GM23338 (cell line): ENCODE measurements at regions not wholly inside any gene's neighbourhood (a gene's known extent, or its start where the extent isn't known, plus 50 kb on each side); places are given as distances from the start of the nearest gene placed in this dataset.

Experiments used
- ATAC-seq: fragments of 200-7000 bp; cut with Tn5 transposase; 3 replicates; pipeline ENCODE4 v1.9.1; 2020
- DNase-seq: peaks from one replicate; pipeline ENCODE4 v3.0.0-alpha.2; 2015; ENCODE audit warnings: low spot score
- H2AFZ ChIP-seq: fragments of 200-600 bp; sonication (generic); 2 replicates; pipeline ENCODE4 v1.8.0; 2016; ENCODE audit warnings: antibody characterized with exemption, mild to moderate bottlenecking, moderate library complexity
- H3F3A ChIP-seq: fragments of 200-600 bp; sonication (generic); replicated peaks from 2 replicates; pipeline ENCODE4 v1.8.0; 2017; ENCODE audit warnings: antibody characterized with exemption, mixed run types, low read depth
- H3K27ac ChIP-seq: fragments of 200-600 bp; sonication (generic); 2 replicates; pipeline ENCODE4 v1.6.1; 2016; ENCODE audit warnings: low read depth
- H3K27me3 ChIP-seq: fragments of 200-600 bp; sonication (generic); 2 replicates; pipeline ENCODE4 v1.8.0; 2016; ENCODE audit warnings: mild to moderate bottlenecking, mixed run types, moderate library complexity; ENCODE audit not compliant: insufficient read depth
- H3K36me3 ChIP-seq: fragments of 200-600 bp; sonication (generic); 2 replicates; pipeline ENCODE4 v1.8.0; 2016; ENCODE audit warnings: mild to moderate bottlenecking; ENCODE audit not compliant: insufficient read depth
- H3K4me1 ChIP-seq: fragments of 200-600 bp; sonication (generic); 2 replicates; pipeline ENCODE4 v1.8.0; 2016; ENCODE audit warnings: mild to moderate bottlenecking, moderate library complexity; ENCODE audit not compliant: insufficient read depth
- H3K4me2 ChIP-seq: fragments of 200-600 bp; sonication (generic); 2 replicates; pipeline ENCODE4 v1.7.1; 2017; ENCODE audit warnings: mixed run types
- H3K4me3 ChIP-seq: fragments of 200-600 bp; sonication (generic); 2 replicates; pipeline ENCODE4 v1.6.1; 2016; ENCODE audit warnings: mixed run types
- H3K79me2 ChIP-seq: fragments of 200-600 bp; sonication (generic); replicated peaks from 2 replicates; pipeline ENCODE4 v1.8.0; 2017; ENCODE audit warnings: mild to moderate bottlenecking; ENCODE audit not compliant: insufficient read depth
- H3K9me2 ChIP-seq: fragments of 200-600 bp; sonication (generic); 2 replicates; pipeline ENCODE4 v1.8.0; 2017; ENCODE audit not compliant: insufficient read depth
- H4K20me1 ChIP-seq: fragments of 200-600 bp; sonication (generic); replicated peaks from 2 replicates; pipeline ENCODE4 v1.8.0; 2017; ENCODE audit warnings: mild to moderate bottlenecking; ENCODE audit not compliant: insufficient read depth
- H3K27ac Mint-ChIP-seq: 2 replicates; pipeline ENCODE4 v1.8.0; 2020; ENCODE audit warnings: inconsistent platforms, mild to moderate bottlenecking, moderate library complexity, mixed read lengths
- H3K27me3 Mint-ChIP-seq: 3 replicates; pipeline ENCODE4 v1.8.0; 2022; ENCODE audit warnings: low read depth, mild to moderate bottlenecking, moderate library complexity, mixed read lengths, inconsistent platforms; ENCODE audit not compliant: insufficient read depth, poor library complexity
- H3K36me3 Mint-ChIP-seq: 3 replicates; pipeline ENCODE4 v1.8.0; 2021; ENCODE audit warnings: low read depth, mild to moderate bottlenecking, inconsistent platforms, moderate library complexity, mixed read lengths
- H3K4me1 Mint-ChIP-seq: 3 replicates; pipeline ENCODE4 v1.8.0; 2020; ENCODE audit warnings: mild to moderate bottlenecking, inconsistent platforms, mixed read lengths
- H3K4me3 Mint-ChIP-seq: 3 replicates; pipeline ENCODE4 v1.8.0; 2021; ENCODE audit warnings: moderate library complexity, mild to moderate bottlenecking, inconsistent platforms, mixed read lengths
- H3K9me3 Mint-ChIP-seq: 3 replicates; pipeline ENCODE4 v1.8.0; 2020; ENCODE audit warnings: moderate library complexity, mild to moderate bottlenecking, inconsistent platforms, mixed read lengths
- CREB1 ChIP-seq: fragments of 250-450 bp; sonication (Bioruptor Pico); IDR thresholded peaks from 2 replicates; pipeline ENCODE4 v1.5.0; 2020; ENCODE audit warnings: low read depth, mild to moderate bottlenecking, moderate library complexity
- CTCF ChIP-seq, 2 experiments: fragments of 200-600 bp in 1 of 2; sonication (generic) in 1 of 2; conservative IDR thresholded peaks; 2 replicates each; pipeline versions ENCODE4 v1.5.1 to v1.6.1; 2016 to 2017; ENCODE audit warnings: antibody characterized with exemption in 2 of 2, low read depth in 2 of 2, mild to moderate bottlenecking in 2 of 2, moderate library complexity in 1 of 2
- EZH2 ChIP-seq: fragments of 200-600 bp; sonication (generic); IDR thresholded peaks from one replicate; pipeline ENCODE4 v1.8.0; 2017; ENCODE audit warnings: antibody characterized with exemption, mild to moderate bottlenecking, low read depth; ENCODE audit not compliant: unreplicated experiment
- EZH2phosphoT487 ChIP-seq: fragments of 200-600 bp; sonication (generic); IDR thresholded peaks from one replicate; pipeline ENCODE4 v1.8.1; 2018; ENCODE audit warnings: antibody characterized with exemption; ENCODE audit not compliant: unreplicated experiment
- NANOG ChIP-seq: IDR thresholded peaks from 2 replicates; pipeline ENCODE4 v1.6.1; 2016; ENCODE audit warnings: antibody characterized with exemption, borderline replicate concordance
- POLR2AphosphoS5 ChIP-seq: IDR thresholded peaks from 2 replicates; pipeline ENCODE4 v1.6.1; 2016; ENCODE audit warnings: antibody characterized with exemption, low read depth
- REST ChIP-seq: IDR thresholded peaks from one replicate; pipeline ENCODE4 v1.6.1; 2018; ENCODE audit warnings: antibody characterized with exemption; ENCODE audit not compliant: unreplicated experiment
- STAT1 ChIP-seq: IDR thresholded peaks from one replicate; pipeline ENCODE4 v1.6.1; 2016; ENCODE audit warnings: antibody characterized with exemption; ENCODE audit not compliant: unreplicated experiment
- ZNF114 ChIP-seq: fragments of 250-450 bp; sonication (Bioruptor Pico); IDR thresholded peaks from 2 replicates; pipeline ENCODE4 v1.5.0; 2020; ENCODE audit warnings: mild to moderate bottlenecking, moderate library complexity
- ZNF331 ChIP-seq: fragments of 250-450 bp; sonication (Bioruptor Pico); IDR thresholded peaks from 2 replicates; pipeline ENCODE4 v1.5.0; 2020; ENCODE audit warnings: low read depth, mild to moderate bottlenecking, moderate library complexity
- TF ChIP-seq, protein P1 (sequence below): IDR thresholded peaks from 2 replicates; pipeline ENCODE4 v1.6.1; 2016; ENCODE audit warnings: antibody characterized with exemption
- TF ChIP-seq, protein P2 (sequence below): fragments of 250-450 bp; sonication (Bioruptor Pico); IDR thresholded peaks from 2 replicates; pipeline ENCODE4 v1.5.0; 2020; ENCODE audit warnings: mild to moderate bottlenecking, moderate library complexity

DNA sequence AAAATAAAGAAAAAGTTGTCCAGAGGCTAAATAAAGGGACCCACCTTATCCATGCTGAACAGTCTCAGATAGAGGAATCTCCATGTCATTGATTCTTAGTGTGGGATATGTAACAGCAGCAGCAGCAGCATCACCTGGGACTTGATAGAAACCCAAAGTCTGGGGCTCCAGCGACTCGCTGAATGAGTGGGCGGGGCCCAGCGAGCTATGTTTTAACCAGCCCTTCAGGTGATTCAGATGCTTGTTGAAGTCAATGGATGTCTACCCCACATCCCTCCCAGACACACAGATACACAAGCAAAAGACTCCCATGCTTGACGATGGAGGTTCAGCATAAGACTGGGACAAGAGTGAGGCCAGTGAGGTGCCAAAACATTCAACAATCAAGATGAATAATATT is 298.6 kb downstream of the UBE3D start (continued):
- TF ChIP-seq, protein P1, sequence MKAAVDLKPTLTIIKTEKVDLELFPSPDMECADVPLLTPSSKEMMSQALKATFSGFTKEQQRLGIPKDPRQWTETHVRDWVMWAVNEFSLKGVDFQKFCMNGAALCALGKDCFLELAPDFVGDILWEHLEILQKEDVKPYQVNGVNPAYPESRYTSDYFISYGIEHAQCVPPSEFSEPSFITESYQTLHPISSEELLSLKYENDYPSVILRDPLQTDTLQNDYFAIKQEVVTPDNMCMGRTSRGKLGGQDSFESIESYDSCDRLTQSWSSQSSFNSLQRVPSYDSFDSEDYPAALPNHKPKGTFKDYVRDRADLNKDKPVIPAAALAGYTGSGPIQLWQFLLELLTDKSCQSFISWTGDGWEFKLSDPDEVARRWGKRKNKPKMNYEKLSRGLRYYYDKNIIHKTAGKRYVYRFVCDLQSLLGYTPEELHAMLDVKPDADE: no peak
- TF ChIP-seq EZH2phosphoT487 (no peak), ZNF331 (no peak)

GRCh38 chr6:82767447-82767846 is 298.2 kb downstream of the UBE3D start:
- Histone ChIP-seq H3K79me2 (no peaks in the 10 kb centered on the region), H3K36me3 (no peaks in the 10 kb centered on the region), H3F3A (no peaks in the 10 kb centered on the region), H3K4me2 (no peak overlapping the region), H3K9me2 (no peaks in the 10 kb centered on the region), H3K27ac (no peak overlapping the region), H4K20me1 (no peaks in the 10 kb centered on the region), H2AFZ (no peak overlapping the region), H3K4me3 (no peak overlapping the region), H3K27me3 (no peaks in the 10 kb centered on the region), H3K4me1 (peaks cover 15% of the 10 kb centered on the region; the same call in 1 of the 2 replicates)
- Mint-ChIP-seq H3K27me3 (peaks cover 6% of the 10 kb centered on the region), H3K27ac (no peak overlapping the region), H3K4me1 (peaks cover 17% of the 10 kb centered on the region), H3K9me3 (no peaks in the 10 kb centered on the region), H3K36me3 (no peaks in the 10 kb centered on the region), H3K4me3 (no peak overlapping the region)
- ATAC-seq: peak; percentile 59
- DNase-seq: no peak
- no peak for TF ChIP-seq NANOG
- TF ChIP-seq CREB1 (CRISPR knock-in tag): no peak
- TF ChIP-seq, protein P1: no peak
- TF ChIP-seq CTCF (conservative IDR thresholded peaks at IDR 0.05; ENCODE audit: low read depth in 2 of 2): no peak
- no peak for TF ChIP-seq STAT1
- TF ChIP-seq, protein P2, sequence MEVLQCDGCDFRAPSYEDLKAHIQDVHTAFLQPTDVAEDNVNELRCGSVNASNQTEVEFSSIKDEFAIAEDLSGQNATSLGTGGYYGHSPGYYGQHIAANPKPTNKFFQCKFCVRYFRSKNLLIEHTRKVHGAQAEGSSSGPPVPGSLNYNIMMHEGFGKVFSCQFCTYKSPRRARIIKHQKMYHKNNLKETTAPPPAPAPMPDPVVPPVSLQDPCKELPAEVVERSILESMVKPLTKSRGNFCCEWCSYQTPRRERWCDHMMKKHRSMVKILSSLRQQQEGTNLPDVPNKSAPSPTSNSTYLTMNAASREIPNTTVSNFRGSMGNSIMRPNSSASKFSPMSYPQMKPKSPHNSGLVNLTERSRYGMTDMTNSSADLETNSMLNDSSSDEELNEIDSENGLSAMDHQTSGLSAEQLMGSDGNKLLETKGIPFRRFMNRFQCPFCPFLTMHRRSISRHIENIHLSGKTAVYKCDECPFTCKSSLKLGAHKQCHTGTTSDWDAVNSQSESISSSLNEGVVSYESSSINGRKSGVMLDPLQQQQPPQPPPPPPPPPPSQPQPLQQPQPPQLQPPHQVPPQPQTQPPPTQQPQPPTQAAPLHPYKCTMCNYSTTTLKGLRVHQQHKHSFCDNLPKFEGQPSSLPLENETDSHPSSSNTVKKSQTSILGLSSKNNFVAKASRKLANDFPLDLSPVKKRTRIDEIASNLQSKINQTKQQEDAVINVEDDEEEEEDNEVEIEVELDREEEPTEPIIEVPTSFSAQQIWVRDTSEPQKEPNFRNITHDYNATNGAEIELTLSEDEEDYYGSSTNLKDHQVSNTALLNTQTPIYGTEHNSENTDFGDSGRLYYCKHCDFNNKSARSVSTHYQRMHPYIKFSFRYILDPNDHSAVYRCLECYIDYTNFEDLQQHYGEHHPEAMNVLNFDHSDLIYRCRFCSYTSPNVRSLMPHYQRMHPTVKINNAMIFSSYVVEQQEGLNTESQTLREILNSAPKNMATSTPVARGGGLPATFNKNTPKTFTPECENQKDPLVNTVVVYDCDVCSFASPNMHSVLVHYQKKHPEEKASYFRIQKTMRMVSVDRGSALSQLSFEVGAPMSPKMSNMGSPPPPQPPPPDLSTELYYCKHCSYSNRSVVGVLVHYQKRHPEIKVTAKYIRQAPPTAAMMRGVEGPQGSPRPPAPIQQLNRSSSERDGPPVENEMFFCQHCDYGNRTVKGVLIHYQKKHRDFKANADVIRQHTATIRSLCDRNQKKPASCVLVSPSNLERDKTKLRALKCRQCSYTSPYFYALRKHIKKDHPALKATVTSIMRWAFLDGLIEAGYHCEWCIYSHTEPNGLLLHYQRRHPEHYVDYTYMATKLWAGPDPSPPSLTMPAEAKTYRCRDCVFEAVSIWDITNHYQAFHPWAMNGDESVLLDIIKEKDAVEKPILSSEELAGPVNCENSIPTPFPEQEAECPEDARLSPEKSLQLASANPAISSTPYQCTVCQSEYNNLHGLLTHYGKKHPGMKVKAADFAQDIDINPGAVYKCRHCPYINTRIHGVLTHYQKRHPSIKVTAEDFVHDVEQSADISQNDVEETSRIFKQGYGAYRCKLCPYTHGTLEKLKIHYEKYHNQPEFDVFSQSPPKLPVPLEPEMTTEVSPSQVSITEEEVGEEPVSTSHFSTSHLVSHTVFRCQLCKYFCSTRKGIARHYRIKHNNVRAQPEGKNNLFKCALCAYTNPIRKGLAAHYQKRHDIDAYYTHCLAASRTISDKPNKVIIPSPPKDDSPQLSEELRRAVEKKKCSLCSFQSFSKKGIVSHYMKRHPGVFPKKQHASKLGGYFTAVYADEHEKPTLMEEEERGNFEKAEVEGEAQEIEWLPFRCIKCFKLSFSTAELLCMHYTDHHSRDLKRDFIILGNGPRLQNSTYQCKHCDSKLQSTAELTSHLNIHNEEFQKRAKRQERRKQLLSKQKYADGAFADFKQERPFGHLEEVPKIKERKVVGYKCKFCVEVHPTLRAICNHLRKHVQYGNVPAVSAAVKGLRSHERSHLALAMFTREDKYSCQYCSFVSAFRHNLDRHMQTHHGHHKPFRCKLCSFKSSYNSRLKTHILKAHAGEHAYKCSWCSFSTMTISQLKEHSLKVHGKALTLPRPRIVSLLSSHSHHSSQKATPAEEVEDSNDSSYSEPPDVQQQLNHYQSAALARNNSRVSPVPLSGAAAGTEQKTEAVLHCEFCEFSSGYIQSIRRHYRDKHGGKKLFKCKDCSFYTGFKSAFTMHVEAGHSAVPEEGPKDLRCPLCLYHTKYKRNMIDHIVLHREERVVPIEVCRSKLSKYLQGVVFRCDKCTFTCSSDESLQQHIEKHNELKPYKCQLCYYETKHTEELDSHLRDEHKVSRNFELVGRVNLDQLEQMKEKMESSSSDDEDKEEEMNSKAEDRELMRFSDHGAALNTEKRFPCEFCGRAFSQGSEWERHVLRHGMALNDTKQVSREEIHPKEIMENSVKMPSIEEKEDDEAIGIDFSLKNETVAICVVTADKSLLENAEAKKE (CRISPR knock-in tag): no peak
- no peak for TF ChIP-seq EZH2
- TF ChIP-seq EZH2phosphoT487: no peak
- TF ChIP-seq ZNF114 (CRISPR knock-in tag): no peak
- TF ChIP-seq POLR2AphosphoS5: no peak
- TF ChIP-seq ZNF331: no peak
- no peak for TF ChIP-seq REST
